H9 (cell line): ENCODE measurements at regions not wholly inside any gene's neighbourhood (a gene's known extent, or its start where the extent isn't known, plus 50 kb on each side); places are given as distances from the start of the nearest gene placed in this dataset.

ENCODE experiments used
- DNase-seq: peaks from one replicate; pipeline ENCODE4 v3.0.0-alpha.2; 2017
- H2AFZ ChIP-seq: one replicate; pipeline ENCODE4 v1.6.1; 2013; ENCODE audit warnings: mild to moderate bottlenecking, low read length, control low read depth, moderate library complexity
- H2AK5ac ChIP-seq: 2 replicates; pipeline ENCODE4 v1.6.1; 2013; ENCODE audit warnings: low read length, control low read depth, mixed read lengths; ENCODE audit not compliant: insufficient read length
- H2BK120ac ChIP-seq: one replicate; pipeline ENCODE4 v1.6.1; 2013; ENCODE audit warnings: low read depth, mild to moderate bottlenecking, low read length, control low read depth, inconsistent platforms; ENCODE audit not compliant: poor library complexity, severe bottlenecking
- H2BK12ac ChIP-seq: 2 replicates; pipeline ENCODE4 v1.6.1; 2013; ENCODE audit warnings: low read length, control low read depth, mixed read lengths, low read depth; ENCODE audit not compliant: insufficient read length
- H2BK15ac ChIP-seq: 2 replicates; pipeline ENCODE4 v1.6.1; 2013; ENCODE audit warnings: low read depth, low read length, control low read depth
- H2BK20ac ChIP-seq: one replicate; pipeline ENCODE4 v1.6.1; 2013; ENCODE audit warnings: low read depth, mild to moderate bottlenecking, low read length, control low read depth, inconsistent platforms; ENCODE audit not compliant: poor library complexity, severe bottlenecking
- H2BK5ac ChIP-seq: 2 replicates; pipeline ENCODE4 v1.6.1; 2013; ENCODE audit warnings: low read length, control low read depth, mixed read lengths; ENCODE audit not compliant: insufficient read length
- H3K14ac ChIP-seq: 2 replicates; pipeline ENCODE4 v1.6.1; 2013; ENCODE audit warnings: low read length, control low read depth; ENCODE audit not compliant: insufficient read depth
- H3K18ac ChIP-seq: 2 replicates; pipeline ENCODE4 v1.6.1; 2013; ENCODE audit warnings: low read depth, mild to moderate bottlenecking, mixed read lengths, low read length, control low read depth; ENCODE audit not compliant: insufficient read length
- H3K23ac ChIP-seq: 2 replicates; pipeline ENCODE4 v1.6.1; 2013; ENCODE audit warnings: low read length, control low read depth, mixed read lengths, low read depth; ENCODE audit not compliant: insufficient read length
- H3K23me2 ChIP-seq: 2 replicates; pipeline ENCODE4 v1.6.1; 2013; ENCODE audit warnings: low read depth, mild to moderate bottlenecking, mixed read lengths, low read length, control low read depth; ENCODE audit not compliant: insufficient read length, poor library complexity, severe bottlenecking
- H3K27ac ChIP-seq: 2 replicates; pipeline ENCODE4 v1.5.1; 2013; ENCODE audit warnings: low read length, control low read depth, mixed read lengths, low read depth; ENCODE audit not compliant: insufficient read length
- H3K27me3 ChIP-seq: 2 replicates; pipeline ENCODE4 v1.6.1; 2013; ENCODE audit warnings: low read length, control low read depth, inconsistent platforms; ENCODE audit not compliant: insufficient read depth
- H3K4ac ChIP-seq: 2 replicates; pipeline ENCODE4 v1.6.1; 2013; ENCODE audit warnings: low read depth, mild to moderate bottlenecking, control low read depth, inconsistent platforms, low read length, moderate library complexity
- H3K4me1 ChIP-seq: 2 replicates; pipeline ENCODE4 v1.6.1; 2013; ENCODE audit warnings: low read length, control low read depth, inconsistent platforms; ENCODE audit not compliant: insufficient read depth
- H3K4me2 ChIP-seq: 2 replicates; pipeline ENCODE4 v1.6.1; 2013; ENCODE audit warnings: low read length, control low read depth, mixed read lengths; ENCODE audit not compliant: insufficient read length, insufficient read depth
- H3K56ac ChIP-seq: 2 replicates; pipeline ENCODE4 v1.6.1; 2013; ENCODE audit warnings: low read depth, mild to moderate bottlenecking, mixed read lengths, low read length, control low read depth; ENCODE audit not compliant: insufficient read length
- H3K79me1 ChIP-seq: 2 replicates; pipeline ENCODE4 v1.6.1; 2013; ENCODE audit warnings: low read depth, mild to moderate bottlenecking, moderate library complexity, low read length, control low read depth, inconsistent platforms; ENCODE audit not compliant: insufficient read depth, poor library complexity, severe bottlenecking
- H3K79me2 ChIP-seq: 2 replicates; pipeline ENCODE4 v1.6.1; 2013; ENCODE audit warnings: low read length, control low read depth, inconsistent platforms; ENCODE audit not compliant: insufficient read depth
- H3K9ac ChIP-seq: 2 replicates; pipeline ENCODE4 v1.6.1; 2013; ENCODE audit warnings: low read length, control low read depth, mixed read lengths; ENCODE audit not compliant: insufficient read length; ENCODE audit errors: extremely low read depth
- H3K9me3 ChIP-seq: one replicate; pipeline ENCODE4 v1.6.1; 2013; ENCODE audit warnings: low read depth, low read length, inconsistent platforms; ENCODE audit not compliant: control insufficient read depth
- H3T11ph ChIP-seq: one replicate; pipeline ENCODE4 v1.6.1; 2013; ENCODE audit warnings: mild to moderate bottlenecking, low read length, control low read depth, inconsistent platforms
- H4K20me1 ChIP-seq: one replicate; pipeline ENCODE4 v1.6.1; 2013; ENCODE audit not compliant: control insufficient read depth, insufficient read length, insufficient read depth
- H4K5ac ChIP-seq: 2 replicates; pipeline ENCODE4 v1.6.1; 2013; ENCODE audit warnings: low read depth, mild to moderate bottlenecking, mixed read lengths, low read length, control low read depth; ENCODE audit not compliant: insufficient read length
- H4K8ac ChIP-seq: replicated peaks from 2 replicates; pipeline ENCODE4 v1.6.1; 2013; ENCODE audit warnings: low read length, control low read depth, mixed read lengths, low read depth; ENCODE audit not compliant: insufficient read length
- H4K91ac ChIP-seq: 2 replicates; pipeline ENCODE4 v1.6.1; 2013; ENCODE audit warnings: low read depth, mild to moderate bottlenecking, moderate library complexity, mixed read lengths, low read length, control low read depth; ENCODE audit not compliant: insufficient read length
- H3K27ac Mint-ChIP-seq, 3 experiments: 2 replicates in 2 of 3; 3 replicates in 1 of 3; pipeline ENCODE4 v1.8.0; 2020 to 2021; ENCODE audit warnings: mixed read lengths in 3 of 3, mild to moderate bottlenecking in 1 of 3, moderate library complexity in 1 of 3
- H3K27me3 Mint-ChIP-seq: 2 replicates; pipeline ENCODE4 v1.8.0; 2021; ENCODE audit warnings: low read depth, mild to moderate bottlenecking, moderate library complexity, mixed read lengths
- H3K36me3 Mint-ChIP-seq, 3 experiments: 2 replicates in 2 of 3; 3 replicates in 1 of 3; pipeline ENCODE4 v1.8.0; 2020 to 2021; ENCODE audit warnings: low read depth in 3 of 3, mixed read lengths in 3 of 3; ENCODE audit not compliant: insufficient read depth in 1 of 3
- H3K4me1 Mint-ChIP-seq, 2 experiments: 2 replicates each; pipeline ENCODE4 v1.8.0; 2020; ENCODE audit warnings: mixed read lengths in 2 of 2
- H3K4me3 Mint-ChIP-seq, 2 experiments: 2 replicates in 1 of 2; 3 replicates in 1 of 2; pipeline ENCODE4 v1.8.0; 2020 to 2021; ENCODE audit warnings: mild to moderate bottlenecking in 2 of 2, mixed read lengths in 2 of 2, moderate library complexity in 1 of 2
- H3K9me3 Mint-ChIP-seq, 2 experiments: 2 replicates in 1 of 2; 3 replicates in 1 of 2; pipeline ENCODE4 v1.8.0; 2020; ENCODE audit warnings: mild to moderate bottlenecking in 2 of 2, mixed read lengths in 2 of 2, moderate library complexity in 1 of 2
- WGBS: extraction: QIAGEN DNeasy Blood & Tissue Kit; methylation state at CpG from one replicate; pipeline ENCODE4 v1.1.7; 2013; ENCODE audit warnings: missing lambda C conversion rate, low lambda C conversion rate, mixed read lengths; ENCODE audit not compliant: insufficient read length; ENCODE audit errors: extremely low coverage; 5-methylcytosine and 5-hydroxymethylcytosine counted together
- TF ChIP-seq, protein P1 (sequence below): fragments of 200-600 bp; sonication (generic); conservative IDR thresholded peaks from 3 replicates; pipeline ENCODE4 v1.8.0; 2021; ENCODE audit warnings: antibody characterized with exemption, mild to moderate bottlenecking

DNA sequence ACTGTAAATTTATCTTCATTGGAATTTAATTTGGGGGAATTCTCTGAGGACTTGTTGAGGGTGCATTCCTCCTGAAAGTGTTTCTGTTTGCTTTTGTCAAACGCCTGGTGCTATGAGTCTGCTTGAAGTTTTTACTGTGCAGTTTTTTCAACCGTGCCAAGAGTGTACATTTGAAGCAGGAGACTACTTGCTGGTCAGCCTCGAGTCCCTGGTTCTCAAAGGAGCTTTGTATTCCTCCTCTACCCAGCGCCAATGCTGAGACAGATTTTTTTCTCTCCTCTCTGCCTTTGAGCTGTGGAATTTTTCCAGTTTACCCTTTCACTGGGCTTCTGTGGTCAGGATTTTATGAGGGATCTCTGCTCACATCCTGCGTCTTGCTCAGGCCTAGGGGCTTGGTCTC lies 62.1 kb downstream of the NPY start:
- H3K9ac ChIP-seq, result no peak overlapping the region
- H3K4ac ChIP-seq, result no peak overlapping the region
- H3K23me2 ChIP-seq, result no peaks in the 10 kb centered on the region
- no peak overlapping the region for H2BK120ac ChIP-seq
- no peak overlapping the region for H3K18ac ChIP-seq
- H2BK15ac ChIP-seq, result no peak overlapping the region
- H3K79me1 ChIP-seq, result no peaks in the 10 kb centered on the region
- no peaks in the 10 kb centered on the region for H3K79me2 ChIP-seq
- no peaks in the 10 kb centered on the region for H3K27me3 ChIP-seq
- no peak overlapping the region for H3K27ac ChIP-seq
- WGBS, result no CpG with 5 or more reads among the region's 5 CpGs
- Mint-ChIP-seq H3K36me3 (no peaks in the 10 kb centered on the region), H3K27ac (no peak overlapping the region), H3K4me1 (peaks cover 13 to 14% of the 10 kb centered on the region in 2 experiments), H3K4me3 (no peak overlapping the region), H3K9me3 (no peaks in the 10 kb centered on the region), H3K27me3 (no peaks in the 10 kb centered on the region)
- H4K8ac ChIP-seq, result no peak overlapping the region
- no peak overlapping the region for H2AK5ac ChIP-seq
- DNase-seq, result no peak
- no peak overlapping the region for H2BK5ac ChIP-seq
- H4K91ac ChIP-seq, result no peak overlapping the region
- H4K20me1 ChIP-seq, result no peaks in the 10 kb centered on the region
- no peak overlapping the region for H3K56ac ChIP-seq
- no peak overlapping the region for H2BK20ac ChIP-seq
- H3K4me2 ChIP-seq, result no peak overlapping the region
- peaks cover 2% of the 10 kb centered on the region for H3K4me1 ChIP-seq
- no peak overlapping the region for H3K23ac ChIP-seq
- H4K5ac ChIP-seq, result no peak overlapping the region
- no peak overlapping the region for H3K14ac ChIP-seq
- H2AFZ ChIP-seq, result no peak overlapping the region
- no peak overlapping the region for H3T11ph ChIP-seq
- H2BK12ac ChIP-seq, result no peak overlapping the region
- TF ChIP-seq, protein P1, sequence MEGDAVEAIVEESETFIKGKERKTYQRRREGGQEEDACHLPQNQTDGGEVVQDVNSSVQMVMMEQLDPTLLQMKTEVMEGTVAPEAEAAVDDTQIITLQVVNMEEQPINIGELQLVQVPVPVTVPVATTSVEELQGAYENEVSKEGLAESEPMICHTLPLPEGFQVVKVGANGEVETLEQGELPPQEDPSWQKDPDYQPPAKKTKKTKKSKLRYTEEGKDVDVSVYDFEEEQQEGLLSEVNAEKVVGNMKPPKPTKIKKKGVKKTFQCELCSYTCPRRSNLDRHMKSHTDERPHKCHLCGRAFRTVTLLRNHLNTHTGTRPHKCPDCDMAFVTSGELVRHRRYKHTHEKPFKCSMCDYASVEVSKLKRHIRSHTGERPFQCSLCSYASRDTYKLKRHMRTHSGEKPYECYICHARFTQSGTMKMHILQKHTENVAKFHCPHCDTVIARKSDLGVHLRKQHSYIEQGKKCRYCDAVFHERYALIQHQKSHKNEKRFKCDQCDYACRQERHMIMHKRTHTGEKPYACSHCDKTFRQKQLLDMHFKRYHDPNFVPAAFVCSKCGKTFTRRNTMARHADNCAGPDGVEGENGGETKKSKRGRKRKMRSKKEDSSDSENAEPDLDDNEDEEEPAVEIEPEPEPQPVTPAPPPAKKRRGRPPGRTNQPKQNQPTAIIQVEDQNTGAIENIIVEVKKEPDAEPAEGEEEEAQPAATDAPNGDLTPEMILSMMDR, result no peak
- no peaks in the 10 kb centered on the region for H3K9me3 ChIP-seq
